ENCODE measurements at regions not wholly inside any gene's neighbourhood (a gene's known extent, or its start where the extent isn't known, plus 50 kb on each side); places are given as distances from the start of the nearest gene placed in this dataset.

DNA sequence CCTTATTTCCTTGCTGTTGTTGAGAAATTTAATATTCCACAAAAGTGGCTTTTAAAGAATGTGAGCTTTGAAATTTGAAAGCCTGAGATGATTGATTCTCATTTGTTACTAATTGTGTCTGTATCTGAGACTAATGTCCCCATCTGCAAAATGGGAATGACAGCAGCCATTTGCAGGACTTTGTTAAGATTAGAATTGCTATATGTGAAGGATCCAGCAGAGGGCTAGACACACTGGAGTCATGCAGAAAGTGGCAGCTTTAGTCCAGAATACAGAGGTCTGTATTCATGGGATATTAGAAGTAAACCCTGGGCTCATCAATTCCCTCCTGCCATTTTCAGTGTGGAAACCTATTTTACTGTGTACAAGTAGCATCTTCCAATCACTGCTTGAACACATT is 296.5 kb upstream of the GYPC start:
- TF ChIP-seq, protein P1, sequence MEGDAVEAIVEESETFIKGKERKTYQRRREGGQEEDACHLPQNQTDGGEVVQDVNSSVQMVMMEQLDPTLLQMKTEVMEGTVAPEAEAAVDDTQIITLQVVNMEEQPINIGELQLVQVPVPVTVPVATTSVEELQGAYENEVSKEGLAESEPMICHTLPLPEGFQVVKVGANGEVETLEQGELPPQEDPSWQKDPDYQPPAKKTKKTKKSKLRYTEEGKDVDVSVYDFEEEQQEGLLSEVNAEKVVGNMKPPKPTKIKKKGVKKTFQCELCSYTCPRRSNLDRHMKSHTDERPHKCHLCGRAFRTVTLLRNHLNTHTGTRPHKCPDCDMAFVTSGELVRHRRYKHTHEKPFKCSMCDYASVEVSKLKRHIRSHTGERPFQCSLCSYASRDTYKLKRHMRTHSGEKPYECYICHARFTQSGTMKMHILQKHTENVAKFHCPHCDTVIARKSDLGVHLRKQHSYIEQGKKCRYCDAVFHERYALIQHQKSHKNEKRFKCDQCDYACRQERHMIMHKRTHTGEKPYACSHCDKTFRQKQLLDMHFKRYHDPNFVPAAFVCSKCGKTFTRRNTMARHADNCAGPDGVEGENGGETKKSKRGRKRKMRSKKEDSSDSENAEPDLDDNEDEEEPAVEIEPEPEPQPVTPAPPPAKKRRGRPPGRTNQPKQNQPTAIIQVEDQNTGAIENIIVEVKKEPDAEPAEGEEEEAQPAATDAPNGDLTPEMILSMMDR (IDR thresholded peaks at IDR 0.05), result peak in 4 of 6 experiments; percentile 10 to 58 (median 49)
- no peak for TF ChIP-seq POLR2A (IDR thresholded peaks at IDR 0.05)
